DND-41 (cell line): ENCODE measurements at regions not wholly inside any gene's neighbourhood (a gene's known extent, or its start where the extent isn't known, plus 50 kb on each side); places are given as distances from the start of the nearest gene placed in this dataset.

ENCODE experiments used
- EZH2 ChIP-seq: IDR thresholded peaks from 3 replicates; pipeline ENCODE4 v1.6.1; 2012; ENCODE audit warnings: borderline replicate concordance, low read depth, mild to moderate bottlenecking, moderate library complexity, low read length, inconsistent platforms; ENCODE audit not compliant: severe bottlenecking
- TF ChIP-seq, protein P1 (sequence below): IDR thresholded peaks from 2 replicates; pipeline ENCODE4 v1.5.1; 2012; ENCODE audit warnings: borderline replicate concordance, low read length, moderate library complexity, mild to moderate bottlenecking; ENCODE audit not compliant: poor library complexity, severe bottlenecking; ENCODE audit errors: extremely low read depth

DNA sequence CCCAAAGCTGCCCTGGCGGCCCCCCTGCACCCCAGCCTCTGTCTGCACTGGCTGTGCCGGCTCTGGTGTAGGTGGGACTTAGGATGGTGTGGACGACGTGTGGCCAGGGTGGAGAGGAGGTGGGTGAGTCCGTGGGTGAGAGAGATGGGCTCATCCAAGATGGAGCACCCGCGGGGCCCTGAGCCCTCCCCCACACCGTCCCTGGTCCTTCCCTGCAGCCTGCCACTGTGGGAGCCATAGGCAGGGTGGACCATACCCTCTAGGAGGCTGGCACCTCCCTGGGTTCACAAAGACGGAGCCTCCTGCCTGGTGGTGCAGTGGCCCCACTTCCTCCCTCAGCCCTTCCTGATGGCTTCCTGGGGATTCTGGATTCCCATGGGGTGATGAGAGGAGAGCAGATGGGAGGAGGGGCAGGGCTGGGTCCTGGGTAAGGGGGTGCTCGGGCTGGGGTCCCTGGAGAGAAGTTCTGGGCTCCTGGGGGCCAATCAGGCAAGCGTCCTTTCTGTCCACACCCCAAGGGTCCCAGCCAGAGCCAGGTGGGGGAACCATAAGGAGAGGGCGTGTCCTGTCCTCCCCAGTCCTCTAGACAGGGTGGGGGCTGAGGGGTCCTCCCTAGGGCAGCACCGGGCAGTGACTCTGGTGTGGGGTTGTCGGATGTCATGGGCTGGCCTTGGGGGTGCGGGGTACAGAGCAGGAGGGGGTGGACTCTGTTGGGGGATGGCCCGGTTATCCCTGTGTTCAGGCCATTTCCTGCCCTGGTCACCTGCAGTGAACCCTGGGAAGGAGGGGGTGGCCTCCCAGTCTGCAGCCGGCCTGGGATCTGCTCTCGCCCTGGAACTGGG, 384.8 kb downstream of the TMEM121 start:
- TF ChIP-seq, protein P1, sequence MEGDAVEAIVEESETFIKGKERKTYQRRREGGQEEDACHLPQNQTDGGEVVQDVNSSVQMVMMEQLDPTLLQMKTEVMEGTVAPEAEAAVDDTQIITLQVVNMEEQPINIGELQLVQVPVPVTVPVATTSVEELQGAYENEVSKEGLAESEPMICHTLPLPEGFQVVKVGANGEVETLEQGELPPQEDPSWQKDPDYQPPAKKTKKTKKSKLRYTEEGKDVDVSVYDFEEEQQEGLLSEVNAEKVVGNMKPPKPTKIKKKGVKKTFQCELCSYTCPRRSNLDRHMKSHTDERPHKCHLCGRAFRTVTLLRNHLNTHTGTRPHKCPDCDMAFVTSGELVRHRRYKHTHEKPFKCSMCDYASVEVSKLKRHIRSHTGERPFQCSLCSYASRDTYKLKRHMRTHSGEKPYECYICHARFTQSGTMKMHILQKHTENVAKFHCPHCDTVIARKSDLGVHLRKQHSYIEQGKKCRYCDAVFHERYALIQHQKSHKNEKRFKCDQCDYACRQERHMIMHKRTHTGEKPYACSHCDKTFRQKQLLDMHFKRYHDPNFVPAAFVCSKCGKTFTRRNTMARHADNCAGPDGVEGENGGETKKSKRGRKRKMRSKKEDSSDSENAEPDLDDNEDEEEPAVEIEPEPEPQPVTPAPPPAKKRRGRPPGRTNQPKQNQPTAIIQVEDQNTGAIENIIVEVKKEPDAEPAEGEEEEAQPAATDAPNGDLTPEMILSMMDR = no peak
- TF ChIP-seq EZH2 = no peak
